Upper lobe of left lung (tissue), 6 donors: ENCODE measurements at regions not wholly inside any gene's neighbourhood (a gene's known extent, or its start where the extent isn't known, plus 50 kb on each side); places are given as distances from the start of the nearest gene placed in this dataset.

ENCODE experiments used
- ATAC-seq, 2 donors: fragments of 200-7000 bp; cut with Tn5 transposase; one replicate each; pipeline ENCODE4 v1.9.1; 2022; ENCODE audit warnings: mild to moderate bottlenecking in 2 of 2, moderate library complexity in 2 of 2; ENCODE audit not compliant: low FRiP score in 2 of 2
- DNase-seq, 2 donors: peaks; one replicate each; pipeline ENCODE4 v3.0.0-alpha.2; 2019 to 2020
- H3K27ac ChIP-seq, 4 donors: fragments of 200-600 bp; sonication (generic); one replicate each; pipeline ENCODE4 v1.5.1; 2016 to 2019
- H3K27me3 ChIP-seq, 4 donors: fragments of 200-600 bp; sonication (generic); one replicate each; pipeline ENCODE4 v1.5.1; 2017 to 2019
- H3K36me3 ChIP-seq, 4 donors: fragments of 200-600 bp; sonication (generic); one replicate each; pipeline ENCODE4 v1.5.1; 2016 to 2019
- H3K4me1 ChIP-seq, 4 donors: fragments of 200-600 bp; sonication (generic); one replicate each; pipeline ENCODE4 v1.5.1; 2018 to 2019
- H3K4me3 ChIP-seq, 4 donors: fragments of 200-600 bp; sonication (generic); one replicate each; pipeline ENCODE4 v1.5.1; 2017 to 2019; ENCODE audit warnings: mild to moderate bottlenecking in 2 of 4, moderate library complexity in 1 of 4
- H3K9me3 ChIP-seq, 4 donors: fragments of 200-600 bp; sonication (generic); one replicate each; pipeline ENCODE4 v1.5.1; 2018 to 2019
- EP300 ChIP-seq, 4 donors: sonication (generic); formaldehyde crosslinking; IDR thresholded peaks; one replicate each; pipeline ENCODE4 v1.5.1; 2017; ENCODE audit warnings: antibody characterized with exemption in 4 of 4, control low read depth in 2 of 4
- POLR2A ChIP-seq, 4 donors: fragments of 450-650 bp; IDR thresholded peaks; one replicate each; pipeline ENCODE4 v1.5.1; 2016 to 2017; ENCODE audit warnings: antibody characterized with exemption in 4 of 4, mild to moderate bottlenecking in 2 of 4
- POLR2AphosphoS5 ChIP-seq, 2 donors: sonication (generic); formaldehyde crosslinking; IDR thresholded peaks; one replicate each; pipeline ENCODE4 v1.5.1; 2017; ENCODE audit warnings: antibody characterized with exemption in 2 of 2
- WGBS, 2 donors: methylation state at CpG; one replicate each; pipeline ENCODE4 v1.1.5; 2017 to 2018; 5-methylcytosine and 5-hydroxymethylcytosine counted together
- TF ChIP-seq, protein P1 (sequence below), 6 experiments: fragments of 450-650 bp in 4 of 6; fragments of 200-600 bp in 2 of 6; sonication (generic) in 2 of 6; IDR thresholded peaks; one replicate each; pipeline ENCODE4 v1.5.1; 2016 to 2019; ENCODE audit warnings: antibody characterized with exemption in 6 of 6
- donor health status: DM: no; HTN: no; CAD: no; lungs with moderate emphysema.
- donor health status: DM: no; HTN: yes; CAD: no; lungs with severe emphysema.

DNA sequence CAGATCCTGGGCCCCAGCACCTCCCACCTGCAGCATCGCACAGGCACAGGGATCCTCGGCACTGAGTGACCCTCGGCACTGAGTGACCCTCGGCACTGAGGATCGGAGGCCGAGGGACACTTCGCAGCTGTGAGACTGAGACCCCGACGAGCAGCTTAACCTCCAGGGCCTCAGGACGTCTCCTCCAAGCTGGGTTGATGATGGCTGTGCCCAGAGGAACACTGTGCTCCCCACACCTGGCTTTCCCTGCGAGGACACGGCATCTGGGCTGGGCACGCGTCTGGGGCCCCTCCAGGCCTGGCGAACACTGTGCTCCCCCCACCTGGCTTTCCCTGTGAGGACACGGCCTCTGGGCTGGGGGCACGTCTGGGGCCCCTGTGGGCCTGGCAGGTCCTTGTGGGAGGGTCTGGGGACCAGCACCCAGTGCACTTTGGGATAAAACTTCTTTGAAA lies 158.3 kb upstream of the PPP2R2D start:
- DNase-seq, result peak in 1 of 2 donors; percentile 9
- Histone ChIP-seq H3K36me3 (no peaks in the 10 kb centered on the region), H3K9me3 (no peaks in the 10 kb centered on the region), H3K27me3 (no peaks in the 10 kb centered on the region), H3K27ac (no peak overlapping the region), H3K4me3 (no peak overlapping the region), H3K4me1 (no peaks in the 10 kb centered on the region)
- 92 to 93% methylated on average over 12 to 15 of the region's 17 CpGs for WGBS, 2 donors
- no peak for ATAC-seq
- TF ChIP-seq, protein P1, sequence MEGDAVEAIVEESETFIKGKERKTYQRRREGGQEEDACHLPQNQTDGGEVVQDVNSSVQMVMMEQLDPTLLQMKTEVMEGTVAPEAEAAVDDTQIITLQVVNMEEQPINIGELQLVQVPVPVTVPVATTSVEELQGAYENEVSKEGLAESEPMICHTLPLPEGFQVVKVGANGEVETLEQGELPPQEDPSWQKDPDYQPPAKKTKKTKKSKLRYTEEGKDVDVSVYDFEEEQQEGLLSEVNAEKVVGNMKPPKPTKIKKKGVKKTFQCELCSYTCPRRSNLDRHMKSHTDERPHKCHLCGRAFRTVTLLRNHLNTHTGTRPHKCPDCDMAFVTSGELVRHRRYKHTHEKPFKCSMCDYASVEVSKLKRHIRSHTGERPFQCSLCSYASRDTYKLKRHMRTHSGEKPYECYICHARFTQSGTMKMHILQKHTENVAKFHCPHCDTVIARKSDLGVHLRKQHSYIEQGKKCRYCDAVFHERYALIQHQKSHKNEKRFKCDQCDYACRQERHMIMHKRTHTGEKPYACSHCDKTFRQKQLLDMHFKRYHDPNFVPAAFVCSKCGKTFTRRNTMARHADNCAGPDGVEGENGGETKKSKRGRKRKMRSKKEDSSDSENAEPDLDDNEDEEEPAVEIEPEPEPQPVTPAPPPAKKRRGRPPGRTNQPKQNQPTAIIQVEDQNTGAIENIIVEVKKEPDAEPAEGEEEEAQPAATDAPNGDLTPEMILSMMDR (IDR thresholded peaks at IDR 0.05), result no peak
- no peak for TF ChIP-seq POLR2AphosphoS5 (IDR thresholded peaks at IDR 0.05)
- TF ChIP-seq POLR2A (IDR thresholded peaks at IDR 0.05), result no peak
- no peak for TF ChIP-seq EP300 (IDR thresholded peaks at IDR 0.05)

DNA sequence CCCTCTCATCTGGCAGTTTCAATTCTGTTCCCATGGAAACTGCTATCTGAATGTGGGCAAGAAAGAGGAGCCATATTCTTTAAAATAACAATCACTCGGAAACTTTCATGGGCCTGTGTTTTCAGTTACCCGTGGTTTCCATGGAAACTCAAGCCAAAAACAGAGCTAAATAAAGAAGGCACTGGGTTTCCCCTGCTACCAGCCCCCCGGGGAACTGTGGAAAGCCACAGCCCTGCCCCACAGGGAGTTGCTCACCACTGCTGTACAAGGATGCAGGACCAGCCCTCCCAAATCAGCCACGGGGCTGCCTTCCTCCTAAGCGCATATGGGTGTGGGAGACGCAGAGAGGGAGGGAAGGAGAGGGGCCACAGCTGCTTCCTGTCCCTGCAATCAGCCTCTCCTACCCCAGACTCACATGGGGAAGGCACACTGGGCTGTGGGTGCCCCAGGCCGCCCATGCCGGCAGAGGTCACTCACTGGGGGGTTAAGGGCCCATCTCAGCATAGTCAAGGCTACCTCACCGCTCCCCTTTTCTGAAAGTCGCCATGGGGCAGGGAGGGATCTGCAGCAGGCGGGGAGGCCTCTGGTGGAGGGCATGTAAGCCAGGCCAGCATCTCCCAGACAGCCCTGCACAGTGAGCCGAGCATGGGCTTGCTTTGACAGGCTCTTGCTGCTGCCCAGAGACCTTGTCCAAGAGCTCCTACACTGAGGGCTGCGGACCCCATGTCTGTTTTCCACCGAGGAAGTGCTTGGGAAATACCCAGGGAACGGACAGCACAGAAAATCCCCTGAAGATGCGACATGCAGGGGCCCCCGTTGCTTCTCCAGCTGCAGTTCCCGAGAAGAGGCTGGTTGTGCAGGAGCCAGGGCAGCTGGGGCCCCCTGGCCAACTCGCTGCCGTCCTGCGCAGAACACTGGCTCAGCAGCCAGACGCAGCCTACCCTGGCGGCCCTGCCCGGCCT lies 157.3 kb upstream of the PPP2R2D start:
- H3K27ac ChIP-seq, result no peak overlapping the region
- no peaks in the 10 kb centered on the region for H3K27me3 ChIP-seq
- no peaks in the 10 kb centered on the region for H3K4me1 ChIP-seq
- no peaks in the 10 kb centered on the region for H3K36me3 ChIP-seq
- H3K9me3 ChIP-seq, result no peaks in the 10 kb centered on the region
- ATAC-seq (no peak), DNase-seq (peak in 1 of 2 donors; percentile 14)
- 20 to 25% methylated on average over 13 to 24 of the region's 24 CpGs for WGBS, 2 donors
- no peak overlapping the region for H3K4me3 ChIP-seq
- TF ChIP-seq, protein P1 (IDR thresholded peaks at IDR 0.05), result no peak
- TF ChIP-seq POLR2A (IDR thresholded peaks at IDR 0.05), result no peak
- no peak for TF ChIP-seq EP300 (IDR thresholded peaks at IDR 0.05)
- no peak for TF ChIP-seq POLR2AphosphoS5 (IDR thresholded peaks at IDR 0.05)

DNA sequence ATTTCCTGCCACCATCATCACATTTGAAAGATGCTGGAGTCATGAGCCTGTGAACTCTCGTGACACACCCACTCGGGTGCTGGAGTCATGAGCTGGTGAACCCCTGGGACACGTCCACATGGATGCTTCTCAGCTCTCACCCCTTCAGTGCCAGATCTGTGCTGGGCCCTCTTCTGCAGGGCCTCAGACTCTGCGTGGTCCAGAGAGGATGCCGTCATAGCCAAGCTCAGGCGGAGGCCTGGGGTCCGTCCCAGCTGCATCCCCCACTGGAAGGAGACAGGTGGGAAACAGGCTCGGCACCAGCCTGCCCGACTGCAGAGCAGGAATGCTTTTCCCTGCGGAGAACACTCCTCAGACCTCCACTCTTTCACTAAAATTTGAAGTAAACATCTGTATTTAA lies 156.5 kb upstream of the PPP2R2D start:
- no peak for ATAC-seq
- Histone ChIP-seq H3K4me3 (no peak overlapping the region), H3K27me3 (no peaks in the 10 kb centered on the region), H3K4me1 (no peaks in the 10 kb centered on the region), H3K27ac (no peak overlapping the region), H3K36me3 (no peaks in the 10 kb centered on the region), H3K9me3 (no peaks in the 10 kb centered on the region)
- WGBS, 2 donors, result 59 to 72% methylated on average over 8 to 9 of the region's 10 CpGs
- peak in 1 of 2 donors; percentile 9 for DNase-seq
- TF ChIP-seq, protein P1 (IDR thresholded peaks at IDR 0.05), result no peak
- TF ChIP-seq EP300 (IDR thresholded peaks at IDR 0.05), result no peak

DNA sequence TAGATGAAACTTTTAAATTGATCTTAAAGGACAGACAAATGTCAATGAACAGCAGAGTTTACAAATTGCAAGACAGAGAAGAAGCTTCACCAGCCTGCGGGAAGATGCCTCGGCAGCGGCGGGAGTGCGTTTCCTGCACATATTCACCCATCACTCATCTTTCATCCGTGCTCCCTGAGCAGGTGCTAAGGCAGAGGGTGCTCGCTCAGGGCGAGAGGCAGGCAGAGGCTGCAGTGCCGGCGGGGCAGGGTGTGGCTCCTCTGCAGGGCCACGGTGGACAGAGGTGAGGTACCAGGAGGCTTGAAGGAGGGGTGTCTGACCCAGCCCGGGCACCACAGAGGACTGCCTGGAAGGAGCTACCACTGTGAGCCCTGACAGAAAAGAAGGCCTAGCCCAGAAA lies 155.2 kb upstream of the PPP2R2D start:
- H3K4me1 ChIP-seq, result no peaks in the 10 kb centered on the region
- DNase-seq (peak in 1 of 2 donors; percentile 15), ATAC-seq (no peak)
- H3K27me3 ChIP-seq, result no peaks in the 10 kb centered on the region
- no peak overlapping the region for H3K27ac ChIP-seq
- TF ChIP-seq, protein P1 (IDR thresholded peaks at IDR 0.05), result no peak
- TF ChIP-seq POLR2AphosphoS5 (IDR thresholded peaks at IDR 0.05), result no peak
- TF ChIP-seq POLR2A (IDR thresholded peaks at IDR 0.05), result no peak
- TF ChIP-seq EP300 (IDR thresholded peaks at IDR 0.05), result no peak
- H3K4me3 ChIP-seq, result no peak overlapping the region
- H3K9me3 ChIP-seq, result no peaks in the 10 kb centered on the region
- WGBS, 2 donors, result 76 to 96% methylated on average over 11 to 12 of the region's 12 CpGs
- no peaks in the 10 kb centered on the region for H3K36me3 ChIP-seq
